GM18858 (cell line): ENCODE measurements at regions not wholly inside any gene's neighbourhood (a gene's known extent, or its start where the extent isn't known, plus 50 kb on each side); places are given as distances from the start of the nearest gene placed in this dataset.

Experiments used
- ATAC-seq: cut with Tn5 transposase; IDR thresholded peaks from one replicate; pipeline ENCODE4 v1.9.1; 2021; ENCODE audit not compliant: unreplicated experiment

GRCh38 chr6:45791211-45792168, 224.2 kb downstream of the CLIC5 start:
- no peak for ATAC-seq

GRCh38 chr6:45789238-45789637, 226.4 kb downstream of the CLIC5 start:
- ATAC-seq: no peak

- ATAC-seq: no peak
These were observed 228.3 kb downstream of the CLIC5 start for GRCh38 chr6:45787384-45787783.

- no peak for ATAC-seq
These were observed 229.3 kb downstream of the CLIC5 start for GRCh38 chr6:45786355-45786781.

- no peak for ATAC-seq
These were observed 231.4 kb downstream of the CLIC5 start for GRCh38 chr6:45784250-45784649.

GRCh38 chr6:45783716-45784115, 231.9 kb downstream of the CLIC5 start:
- ATAC-seq: no peak

GRCh38 chr6:45781890-45782289, 233.8 kb downstream of the CLIC5 start:
- no peak for ATAC-seq

- ATAC-seq: no peak
These were observed 235.1 kb downstream of the CLIC5 start for GRCh38 chr6:45780523-45780922.

- no peak for ATAC-seq
These were observed 240.5 kb downstream of the CLIC5 start for GRCh38 chr6:45775026-45775697.

- no peak for ATAC-seq
These were observed 241.8 kb downstream of the CLIC5 start for GRCh38 chr6:45773906-45774305.

GRCh38 chr6:45772886-45773495, 242.7 kb downstream of the CLIC5 start:
- ATAC-seq: no peak

GRCh38 chr6:45772051-45772450, 243.6 kb downstream of the CLIC5 start:
- no peak for ATAC-seq

GRCh38 chr6:45763281-45763680, 252.4 kb downstream of the CLIC5 start:
- ATAC-seq: no peak

GRCh38 chr6:45759472-45759810, 256.2 kb downstream of the CLIC5 start:
- ATAC-seq: no peak

- ATAC-seq: no peak
These were observed 256.7 kb downstream of the CLIC5 start for GRCh38 chr6:45758787-45759471.

- ATAC-seq: no peak
These were observed 258.1 kb downstream of the CLIC5 start for GRCh38 chr6:45757443-45758130.

GRCh38 chr6:45756606-45757005, 259.1 kb downstream of the CLIC5 start:
- ATAC-seq: no peak

- no peak for ATAC-seq
These were observed 261.2 kb downstream of the CLIC5 start for GRCh38 chr6:45754432-45754831.

- ATAC-seq: no peak
These were observed 269.6 kb downstream of the CLIC5 start for GRCh38 chr6:45746046-45746445.

- no peak for ATAC-seq
These were observed 272.5 kb downstream of the CLIC5 start for GRCh38 chr6:45743028-45743615.
